GM21390 (cell line): ENCODE measurements at regions not wholly inside any gene's neighbourhood (a gene's known extent, or its start where the extent isn't known, plus 50 kb on each side); places are given as distances from the start of the nearest gene placed in this dataset.
"Not testable (repeated sequence)": the region's sequence is repeated elsewhere in the genome, so short reads cannot be mapped to it uniquely, and the experiment has no call there.

Experiments used
- ATAC-seq: cut with Tn5 transposase; IDR thresholded peaks from one replicate; pipeline ENCODE4 v1.9.1; 2021; ENCODE audit not compliant: unreplicated experiment

GRCh38 chr11:25159341-25159740 lies 662.5 kb downstream of the LUZP2 start:
- no peak for ATAC-seq

DNA sequence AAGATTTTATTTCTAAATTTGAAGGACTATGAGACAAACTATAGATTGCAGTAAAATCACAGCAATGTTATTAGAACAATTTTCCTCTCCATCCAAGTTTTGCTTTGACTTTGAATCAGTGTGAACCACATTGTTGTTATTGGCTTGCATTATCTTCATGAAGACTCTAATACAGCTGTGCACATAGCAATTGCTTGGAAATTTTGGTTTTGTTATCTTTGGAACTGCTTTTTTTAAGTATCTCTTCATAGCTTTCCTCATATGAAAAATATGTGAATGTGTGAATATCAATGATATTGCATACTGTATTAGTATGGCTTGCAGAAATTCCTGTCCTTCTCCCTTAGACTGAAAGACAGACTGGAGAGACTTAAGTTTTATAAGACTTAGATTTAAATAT lies 666.6 kb downstream of the LUZP2 start:
- ATAC-seq, result no peak

DNA sequence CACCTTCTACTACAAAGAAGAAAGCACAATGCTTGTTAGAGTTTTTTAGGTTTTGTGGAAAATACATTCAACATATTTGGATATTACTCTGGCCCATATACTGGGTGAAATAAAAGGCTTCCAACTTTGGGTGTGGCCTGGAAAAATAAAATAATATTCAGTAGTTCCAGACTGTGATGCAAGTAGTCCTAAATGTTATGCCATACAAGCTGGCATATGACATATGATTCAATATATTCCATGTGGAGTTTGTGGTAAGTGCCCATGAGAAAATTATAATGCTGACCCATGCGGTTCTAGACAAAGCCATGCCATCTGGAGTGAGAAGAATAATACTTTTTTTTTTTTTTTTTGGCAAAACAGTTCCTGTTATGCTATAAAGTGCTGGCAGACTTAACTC lies 683.3 kb downstream of the LUZP2 start:
- ATAC-seq, result no peak

GRCh38 chr11:25183411-25183810 lies 686.6 kb downstream of the LUZP2 start:
- no peak for ATAC-seq

DNA sequence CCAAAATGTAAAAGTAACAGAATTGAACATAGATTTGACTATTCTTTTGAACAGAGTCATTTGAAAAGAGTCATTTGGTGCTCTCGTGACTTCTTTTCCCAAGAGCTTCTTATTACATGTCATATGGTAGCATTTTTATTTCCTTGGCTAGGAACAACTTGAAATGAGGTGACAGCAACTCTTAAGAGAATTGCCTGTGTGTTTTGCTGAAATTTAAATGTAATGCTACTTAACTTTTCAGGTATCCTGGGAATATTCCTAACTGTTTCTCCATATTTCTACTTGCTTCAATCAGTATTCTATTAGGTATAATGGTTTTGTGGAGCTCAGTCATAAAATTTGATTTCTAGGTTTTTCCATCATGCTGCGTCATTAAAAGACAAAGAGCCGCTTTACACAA lies 700.7 kb downstream of the LUZP2 start:
- ATAC-seq, result no peak

DNA sequence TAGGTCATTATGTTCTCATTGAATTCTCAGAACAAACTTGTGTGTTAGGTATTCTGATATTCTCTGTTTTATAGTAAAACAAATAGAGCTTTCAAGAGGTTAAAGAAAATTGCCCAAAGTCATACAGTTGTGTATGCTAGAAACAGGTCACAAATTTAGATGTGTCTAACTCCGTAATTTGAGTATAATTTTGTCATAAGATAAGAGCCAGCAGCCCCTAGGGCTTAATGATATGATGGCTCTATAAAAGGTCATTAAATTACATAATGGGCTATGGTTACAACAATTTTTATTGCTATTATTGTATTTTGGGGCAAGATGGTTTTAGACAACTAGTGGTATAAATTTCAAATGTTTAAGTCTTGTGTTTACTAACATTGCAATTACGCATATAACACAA lies 701.9 kb downstream of the LUZP2 start:
- no peak for ATAC-seq

DNA sequence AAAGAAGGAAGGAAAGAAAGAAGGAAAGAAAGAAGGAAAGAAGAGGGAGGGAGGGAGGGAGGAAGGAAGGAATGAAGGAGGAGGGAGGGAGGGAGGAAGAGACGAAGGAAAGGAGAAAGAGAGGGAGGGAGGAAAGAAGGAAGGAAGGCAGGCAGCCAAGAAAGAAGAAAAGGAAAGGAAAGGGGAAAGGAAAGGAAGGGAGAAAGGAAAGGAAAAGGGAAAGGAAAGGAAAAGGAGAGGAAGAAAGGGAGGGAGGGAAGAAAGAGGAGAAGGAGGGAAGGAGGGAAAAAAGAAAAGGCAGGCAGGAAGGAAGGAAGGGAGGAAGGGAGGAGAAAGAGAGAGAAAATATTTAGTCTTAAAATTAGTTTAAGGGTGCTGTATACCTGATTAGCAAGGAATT lies 704.1 kb downstream of the LUZP2 start:
- ATAC-seq, result no peak

DNA sequence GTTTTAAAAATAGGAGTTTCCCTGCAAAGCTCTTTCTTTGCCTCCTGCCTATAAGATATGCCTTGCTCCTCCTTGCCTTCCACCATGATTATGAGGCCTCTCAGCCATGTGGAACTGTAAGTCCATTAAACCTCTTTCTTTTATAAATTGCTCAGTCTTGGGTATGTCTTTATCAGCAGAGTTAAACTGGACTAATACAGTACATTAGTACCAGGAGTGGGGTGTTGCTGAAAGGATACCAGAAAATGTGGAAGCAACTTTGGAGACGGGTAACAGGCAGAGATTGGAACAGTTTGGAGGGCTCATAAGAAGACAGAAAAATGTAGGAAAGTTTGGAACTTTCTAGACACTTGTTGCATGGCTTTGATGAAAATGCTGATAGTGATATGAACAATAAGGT lies 709.9 kb downstream of the LUZP2 start:
- ATAC-seq, result no peak

DNA sequence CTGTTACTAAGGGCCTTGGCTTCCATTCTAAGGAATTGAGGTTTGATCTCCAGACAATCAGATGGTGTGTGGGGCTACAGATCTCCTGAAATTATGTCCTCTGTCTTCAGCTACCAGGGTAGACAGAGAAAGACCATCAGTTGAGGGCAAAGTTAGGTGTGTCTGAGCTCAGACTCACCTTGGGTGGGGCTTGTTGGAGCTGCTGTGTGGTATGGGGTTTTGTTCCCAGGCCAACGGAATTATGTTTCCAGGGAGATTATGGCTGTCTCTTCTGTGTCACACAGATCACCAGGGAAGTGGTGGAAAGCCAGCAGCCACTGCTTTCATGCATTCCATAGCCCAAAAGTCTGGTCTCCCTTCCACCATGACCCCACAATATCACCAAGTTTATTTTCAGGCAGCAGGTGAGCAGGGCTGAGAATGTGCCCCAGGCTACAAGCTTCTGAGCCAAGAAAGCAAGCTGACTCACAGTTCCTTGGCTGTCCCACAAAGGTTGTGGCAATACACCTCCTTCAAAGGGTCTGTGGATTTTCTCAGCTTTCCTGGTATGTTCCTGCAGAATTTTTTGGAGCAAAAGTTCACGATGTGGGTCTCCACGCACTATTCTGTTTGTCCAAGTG lies 714.9 kb downstream of the LUZP2 start:
- no peak for ATAC-seq

DNA sequence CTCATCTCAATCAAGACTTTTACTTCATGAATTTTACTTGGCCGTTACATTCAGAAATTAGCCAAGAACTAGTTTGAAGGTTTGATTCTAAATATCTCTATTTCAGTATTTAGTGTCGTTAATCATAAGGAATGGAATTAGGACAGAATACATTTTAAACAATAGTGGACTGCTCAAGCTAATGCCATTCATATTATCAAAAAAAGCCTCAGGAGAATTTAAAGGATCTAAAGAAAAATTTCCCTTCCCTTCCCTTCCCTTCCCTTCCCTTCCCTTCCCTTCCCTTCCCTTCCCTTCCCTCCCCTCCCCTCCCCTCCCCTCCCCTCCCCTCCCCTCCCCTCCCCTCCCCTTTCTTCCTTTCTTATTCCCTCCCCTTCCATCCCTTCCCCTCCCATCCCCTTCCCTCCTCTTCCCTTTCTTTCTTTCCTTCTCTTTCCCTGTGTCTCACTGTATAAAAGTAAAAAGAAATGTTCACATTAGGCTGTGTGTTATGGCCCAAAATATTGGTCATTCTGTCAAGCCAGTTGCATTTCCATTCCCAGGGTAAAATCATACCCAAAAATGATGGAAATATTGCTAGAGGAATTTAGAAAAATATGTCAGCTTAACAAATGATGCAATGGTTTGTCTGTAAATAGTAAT lies 717.8 kb downstream of the LUZP2 start:
- no peak for ATAC-seq

- ATAC-seq, result no peak
Measured at GRCh38 chr11:25218036-25218435, 721.2 kb downstream of the LUZP2 start.

GRCh38 chr11:25225078-25225477 lies 728.2 kb downstream of the LUZP2 start:
- no peak for ATAC-seq

- ATAC-seq, result no peak
Measured at GRCh38 chr11:25242928-25243327, 746.1 kb downstream of the LUZP2 start.

DNA sequence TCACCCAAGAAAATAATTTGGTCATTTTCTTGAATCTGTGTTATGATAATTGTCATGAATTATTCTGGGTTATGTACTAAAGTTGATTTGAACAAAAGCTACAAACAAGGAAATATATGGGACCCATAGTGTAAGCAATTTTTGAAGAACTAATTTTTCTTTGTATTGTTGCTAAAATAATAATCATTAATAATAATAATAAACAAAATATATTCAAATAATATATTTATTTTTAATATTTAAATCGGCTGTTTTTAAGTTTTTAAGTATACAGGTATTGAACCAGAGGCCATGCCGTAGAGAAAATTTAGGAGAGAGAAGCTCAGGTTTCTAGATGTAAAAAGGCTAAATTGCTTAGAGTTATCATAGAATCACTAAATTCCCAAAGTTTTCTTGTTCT lies 747.3 kb downstream of the LUZP2 start:
- ATAC-seq, result no peak

- ATAC-seq, result no peak
Measured at GRCh38 chr11:25247336-25247735, 750.5 kb downstream of the LUZP2 start.

DNA sequence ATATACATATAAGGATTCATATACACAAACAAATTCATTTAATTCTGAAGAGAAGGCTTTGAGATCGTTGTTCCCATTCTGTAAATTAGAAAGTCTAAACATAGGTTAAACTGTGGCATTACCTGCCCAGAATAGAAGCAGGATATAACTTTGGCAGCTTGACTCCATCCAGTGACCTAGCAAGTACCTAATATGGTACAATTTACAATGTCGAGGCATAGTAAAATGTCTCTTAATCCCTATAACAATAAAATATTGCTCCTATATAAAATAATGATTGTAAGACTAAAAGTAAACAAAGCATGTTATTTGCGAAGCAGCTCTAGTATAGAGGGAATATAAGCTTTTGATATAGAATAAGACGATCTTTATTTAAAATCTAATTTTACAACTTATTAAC lies 756.0 kb downstream of the LUZP2 start:
- no peak for ATAC-seq

DNA sequence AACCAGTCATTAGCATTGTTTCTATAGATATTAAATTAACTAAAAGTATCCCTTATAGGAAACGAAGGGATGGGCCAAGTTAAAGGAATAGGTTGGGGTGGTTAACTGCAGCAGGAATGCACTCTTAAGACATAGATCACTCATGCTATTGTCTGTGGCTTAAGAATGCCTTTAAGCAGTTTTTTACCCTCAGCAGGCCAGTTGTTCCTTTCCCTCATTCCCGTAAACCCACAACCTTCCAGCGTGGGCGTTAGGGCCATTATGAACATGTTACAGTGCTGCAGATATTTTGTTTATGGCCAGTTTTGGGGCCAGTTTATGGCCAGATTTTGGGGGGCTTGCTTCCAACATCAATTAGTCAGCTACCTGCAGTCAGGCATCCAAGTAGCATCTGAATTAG lies 767.0 kb downstream of the LUZP2 start:
- not testable (repeated sequence) for ATAC-seq

DNA sequence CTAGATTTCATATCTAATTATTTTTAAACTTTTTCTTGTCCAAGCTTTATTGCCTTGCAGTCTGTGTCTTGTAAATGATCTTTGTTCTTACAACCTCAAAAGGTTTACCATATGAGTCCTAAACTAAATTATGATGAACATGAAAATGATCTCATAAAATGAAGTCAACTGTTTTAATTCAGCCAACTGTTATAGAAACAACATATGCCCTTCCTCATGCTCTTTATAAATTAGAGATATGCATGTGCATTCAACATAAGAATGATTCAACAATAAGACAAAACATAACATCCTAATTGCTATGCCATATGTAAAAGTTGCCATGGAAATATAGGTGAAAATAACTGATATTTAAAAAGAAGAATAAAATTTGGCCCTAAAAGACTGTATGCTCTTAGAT lies 774.4 kb downstream of the LUZP2 start:
- ATAC-seq, result no peak

DNA sequence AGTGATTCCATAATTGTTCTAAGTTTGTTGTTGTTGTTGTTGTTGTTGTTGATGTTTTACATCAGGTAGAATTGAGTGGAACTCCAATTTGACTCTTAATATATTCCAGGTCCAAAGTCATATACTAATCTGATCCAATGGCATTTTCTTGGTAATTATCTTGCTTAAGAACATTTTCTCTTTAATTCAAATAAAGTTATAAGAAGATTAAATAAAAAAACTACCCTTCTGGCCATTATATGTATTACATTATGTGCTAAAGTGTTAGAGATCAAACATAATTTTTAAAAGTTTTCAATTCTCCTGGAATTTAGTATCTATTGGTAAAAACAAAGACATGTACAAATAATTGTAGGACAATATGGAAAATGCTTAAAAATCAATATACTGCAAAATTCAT lies 775.4 kb downstream of the LUZP2 start:
- ATAC-seq, result no peak

DNA sequence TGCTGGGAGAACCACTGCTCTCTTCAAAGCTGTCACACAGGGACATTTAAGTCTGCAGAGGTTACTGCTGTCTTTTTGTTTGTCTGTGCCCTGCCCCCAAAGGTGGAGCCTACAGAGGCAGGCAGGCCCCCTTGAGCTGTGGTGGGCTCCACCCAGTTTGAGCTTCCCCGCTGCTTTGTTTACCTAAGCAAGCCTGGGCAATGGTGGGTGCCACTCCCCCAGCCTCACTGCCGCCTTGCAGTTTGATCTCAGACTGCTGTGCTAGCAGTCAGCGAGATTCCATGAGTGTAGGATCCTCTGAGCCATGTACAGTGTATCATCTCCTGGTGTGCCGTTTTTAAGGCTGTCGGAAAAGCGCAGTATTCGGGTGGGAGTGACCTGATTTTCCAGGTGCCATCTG lies 784.0 kb downstream of the LUZP2 start:
- ATAC-seq, result not testable (repeated sequence)

DNA sequence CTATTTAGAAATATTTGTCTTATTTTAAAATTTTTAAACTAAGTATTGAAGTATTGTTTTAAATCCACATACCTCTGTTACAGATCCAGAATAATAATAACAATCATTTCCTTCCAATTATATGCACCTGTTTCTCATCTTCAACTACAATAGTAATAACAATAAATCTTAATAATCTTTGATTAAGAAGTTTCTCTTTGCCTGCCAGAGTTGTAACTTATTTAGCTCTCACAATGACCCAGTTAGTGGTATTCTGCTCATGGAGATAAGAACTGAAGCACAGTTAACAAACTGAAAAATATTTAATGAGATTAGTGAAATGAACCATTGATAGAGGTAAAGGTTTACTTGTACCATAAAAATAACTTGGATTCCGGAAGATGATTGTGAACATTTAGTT lies 796.3 kb downstream of the LUZP2 start:
- no peak for ATAC-seq

GRCh38 chr11:25298450-25298849 lies 801.6 kb downstream of the LUZP2 start:
- ATAC-seq, result no peak

DNA sequence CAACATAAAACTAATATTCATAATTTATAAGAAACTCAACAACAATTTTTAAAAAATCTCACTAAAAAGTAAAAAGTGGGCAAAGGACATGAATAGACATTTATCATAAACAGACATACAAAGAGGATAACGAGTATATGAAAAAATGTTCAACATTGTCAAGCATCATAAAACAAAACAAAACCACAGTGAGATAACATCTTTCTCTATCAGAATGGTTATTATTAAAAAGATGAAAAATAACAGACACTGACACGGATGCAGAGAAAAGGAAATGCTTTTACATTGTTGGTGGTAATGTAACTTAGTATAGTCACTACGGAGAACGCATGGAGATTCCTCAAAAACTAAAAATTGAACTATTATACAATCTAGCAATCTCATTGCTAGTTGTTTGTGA lies 813.0 kb downstream of the LUZP2 start:
- no peak for ATAC-seq
